Mesendoderm (in vitro differentiated cells): ENCODE measurements at regions not wholly inside any gene's neighbourhood (a gene's known extent, or its start where the extent isn't known, plus 50 kb on each side); places are given as distances from the start of the nearest gene placed in this dataset.
A peak's percentile ranks its signal among the peaks of the same experiment; 100 is the strongest.

Experiments used
- DNase-seq: peaks from one replicate; pipeline ENCODE4 v3.0.0; 2013
- H2AK5ac ChIP-seq: 2 replicates; pipeline ENCODE4 v1.6.1; 2013; ENCODE audit warnings: low read length, inconsistent platforms
- H2BK120ac ChIP-seq: 2 replicates; pipeline ENCODE4 v1.6.1; 2013; ENCODE audit warnings: low read depth, mild to moderate bottlenecking, low read length, moderate library complexity, mixed read lengths
- H2BK15ac ChIP-seq: replicated peaks from 2 replicates; pipeline ENCODE4 v1.6.1; 2013; ENCODE audit warnings: low read depth, mild to moderate bottlenecking, moderate library complexity
- H2BK5ac ChIP-seq: 2 replicates; pipeline ENCODE4 v1.6.1; 2013; ENCODE audit warnings: low read length, inconsistent platforms
- H3K18ac ChIP-seq: 2 replicates; pipeline ENCODE4 v1.6.1; 2013; ENCODE audit warnings: mild to moderate bottlenecking, low read length, mixed read lengths
- H3K23ac ChIP-seq: one replicate; pipeline ENCODE4 v1.6.1; 2013; ENCODE audit warnings: low read length
- H3K27ac ChIP-seq: 2 replicates; pipeline ENCODE4 v1.5.1; 2013; ENCODE audit warnings: low read depth, mild to moderate bottlenecking, inconsistent platforms, low read length, moderate library complexity
- H3K27me3 ChIP-seq: 2 replicates; pipeline ENCODE4 v1.6.1; 2013; ENCODE audit warnings: low read length, control low read depth, mild to moderate bottlenecking, inconsistent platforms; ENCODE audit not compliant: insufficient read depth, poor library complexity
- H3K36me3 ChIP-seq: 2 replicates; pipeline ENCODE4 v1.6.1; 2013; ENCODE audit warnings: low read length, inconsistent platforms; ENCODE audit not compliant: control insufficient read depth, insufficient read depth
- H3K4ac ChIP-seq: one replicate; pipeline ENCODE4 v1.6.1; 2013; ENCODE audit warnings: low read depth, mild to moderate bottlenecking, low read length, moderate library complexity
- H3K4me1 ChIP-seq: 2 replicates; pipeline ENCODE4 v1.6.1; 2013; ENCODE audit warnings: low read depth, low read length, inconsistent platforms; ENCODE audit not compliant: control insufficient read depth
- H3K4me2 ChIP-seq: 2 replicates; pipeline ENCODE4 v1.6.1; 2013; ENCODE audit warnings: low read length
- H3K4me3 ChIP-seq: 2 replicates; pipeline ENCODE4 v1.5.1; 2013; ENCODE audit warnings: mild to moderate bottlenecking, low read length
- H3K56ac ChIP-seq: one replicate; pipeline ENCODE4 v1.6.1; 2013; ENCODE audit warnings: low read length
- H3K79me1 ChIP-seq: 2 replicates; pipeline ENCODE4 v1.6.1; 2013; ENCODE audit warnings: low read length, inconsistent platforms
- H3K79me2 ChIP-seq: 2 replicates; pipeline ENCODE4 v1.6.1; 2013; ENCODE audit warnings: mild to moderate bottlenecking, low read length; ENCODE audit not compliant: control insufficient read depth, insufficient read depth
- H3K9ac ChIP-seq: 2 replicates; pipeline ENCODE4 v1.6.1; 2013; ENCODE audit warnings: low read length, inconsistent platforms
- H4K5ac ChIP-seq: one replicate; pipeline ENCODE4 v1.6.1; 2013; ENCODE audit warnings: low read length
- H4K8ac ChIP-seq: one replicate; pipeline ENCODE4 v1.6.1; 2013; ENCODE audit warnings: low read depth, mild to moderate bottlenecking, control low read depth, low read length, moderate library complexity
- WGBS: extraction: QIAGEN DNeasy Blood & Tissue Kit; methylation state at CpG from one replicate; pipeline ENCODE4 v1.1.7; 2013; ENCODE audit warnings: low lambda C conversion rate, missing lambda C conversion rate; ENCODE audit not compliant: insufficient coverage; ENCODE audit errors: extremely low coverage; 5-methylcytosine and 5-hydroxymethylcytosine counted together

GRCh38 chr9:127557998-127558546 lies 54.0 kb upstream of the STXBP1 start:
- Histone ChIP-seq H3K4me3 (no peak overlapping the region), H3K36me3 (peaks cover 5% of the 10 kb centered on the region), H2BK5ac (no peak overlapping the region), H2BK15ac (no peak overlapping the region), H3K4me2 (no peak overlapping the region), H2AK5ac (no peak overlapping the region), H3K79me1 (peaks cover 46% of the 10 kb centered on the region), H3K27ac (peak overlapping the region; percentile 62), H3K27me3 (no peaks in the 10 kb centered on the region), H3K56ac (peak overlapping the region; percentile 80), H2BK120ac (no peak overlapping the region), H3K79me2 (peaks cover 50% of the 10 kb centered on the region), H4K5ac (no peak overlapping the region), H3K9ac (peak overlapping the region; percentile 48), H3K4me1 (peaks cover 18% of the 10 kb centered on the region), H3K23ac (peak overlapping the region; percentile 7), H3K18ac (peak overlapping the region; percentile 44), H4K8ac (no peak overlapping the region), H3K4ac (no peak overlapping the region)
- DNase-seq = no peak
- no CpG with 5 or more reads among the region's 11 CpGs for WGBS

DNA sequence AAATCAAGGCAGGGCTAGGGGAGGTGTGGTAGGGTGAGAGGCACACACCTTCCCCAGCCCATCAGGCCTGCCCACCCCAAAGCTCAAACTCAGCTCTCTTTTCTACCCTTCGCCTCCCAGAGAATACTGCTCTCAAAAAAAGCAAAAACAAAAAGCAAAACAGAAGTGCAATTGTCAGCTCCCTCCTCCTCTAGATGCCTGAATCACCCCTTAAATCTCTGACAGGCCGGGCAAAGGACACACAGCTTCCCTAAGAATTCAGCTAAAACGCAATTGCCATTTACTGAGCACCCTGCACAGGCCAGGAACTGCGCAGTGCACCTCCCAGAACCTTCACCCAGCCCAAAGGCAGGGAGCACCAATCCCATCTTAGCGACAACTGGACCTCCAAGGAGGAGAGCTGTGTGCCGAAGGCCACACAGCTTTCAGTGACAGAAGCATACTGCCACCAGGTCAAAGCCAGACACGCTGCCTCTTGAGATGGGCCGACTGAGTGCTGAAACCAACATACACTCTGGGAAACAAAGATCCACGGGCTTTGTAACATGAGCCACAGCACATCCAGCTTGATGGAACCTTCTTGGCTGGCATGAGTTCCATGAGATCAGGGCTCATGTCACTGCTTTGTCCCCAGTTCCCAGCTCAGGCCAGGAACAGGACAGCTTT lies 53.4 kb upstream of the STXBP1 start:
- peak overlapping the region; percentile 62 for H3K27ac ChIP-seq
- no peak overlapping the region for H2AK5ac ChIP-seq
- peak overlapping the region; percentile 80 for H3K56ac ChIP-seq
- H3K4ac ChIP-seq = no peak overlapping the region
- no peak overlapping the region for H4K5ac ChIP-seq
- H3K4me2 ChIP-seq = no peak overlapping the region
- H3K79me2 ChIP-seq = peaks cover 49% of the 10 kb centered on the region
- H3K9ac ChIP-seq = peak overlapping the region; percentile 48
- H3K18ac ChIP-seq = no peak overlapping the region
- no peak overlapping the region for H2BK5ac ChIP-seq
- no peak for DNase-seq
- H3K4me3 ChIP-seq = no peak overlapping the region
- H4K8ac ChIP-seq = no peak overlapping the region
- no peaks in the 10 kb centered on the region for H3K27me3 ChIP-seq
- H3K4me1 ChIP-seq = peaks cover 18% of the 10 kb centered on the region
- peaks cover 5% of the 10 kb centered on the region for H3K36me3 ChIP-seq
- no peak overlapping the region for H2BK15ac ChIP-seq
- H3K23ac ChIP-seq = no peak overlapping the region
- no peak overlapping the region for H2BK120ac ChIP-seq
- no CpG with 5 or more reads among the region's 9 CpGs for WGBS
- peaks cover 47% of the 10 kb centered on the region for H3K79me1 ChIP-seq

DNA sequence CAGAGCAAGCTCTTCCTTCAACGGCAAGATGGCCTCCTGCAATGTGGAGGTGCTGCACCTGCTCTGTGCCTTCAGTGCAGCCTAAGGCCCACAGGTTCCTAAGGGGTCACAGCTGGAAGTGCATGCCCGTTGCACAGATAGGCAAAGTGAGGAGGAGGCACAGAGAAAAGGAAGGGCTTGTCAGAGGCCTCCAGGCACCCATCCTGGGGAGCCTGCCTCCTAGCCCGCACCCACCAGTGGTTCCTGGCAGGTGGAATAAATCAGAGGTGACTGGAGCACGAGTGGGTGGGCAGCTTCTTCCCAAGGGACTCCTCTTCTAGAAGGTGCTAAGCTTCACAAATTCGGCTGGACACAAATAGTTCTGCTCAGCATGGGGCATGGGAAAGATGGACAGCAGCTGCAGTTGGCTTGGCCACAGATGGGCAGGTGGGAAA lies 52.8 kb upstream of the STXBP1 start:
- no peak overlapping the region for H3K4me3 ChIP-seq
- no peak overlapping the region for H3K56ac ChIP-seq
- peaks cover 5% of the 10 kb centered on the region for H3K36me3 ChIP-seq
- no peaks in the 10 kb centered on the region for H3K27me3 ChIP-seq
- DNase-seq = no peak
- no peak overlapping the region for H4K8ac ChIP-seq
- no peak overlapping the region for H2BK5ac ChIP-seq
- H3K4ac ChIP-seq = no peak overlapping the region
- no peak overlapping the region for H3K18ac ChIP-seq
- no peak overlapping the region for H2BK15ac ChIP-seq
- no peak overlapping the region for H2BK120ac ChIP-seq
- no peak overlapping the region for H3K27ac ChIP-seq
- H3K79me1 ChIP-seq = peaks cover 49% of the 10 kb centered on the region
- H4K5ac ChIP-seq = no peak overlapping the region
- H3K4me1 ChIP-seq = peaks cover 18% of the 10 kb centered on the region
- no peak overlapping the region for H3K4me2 ChIP-seq
- H3K79me2 ChIP-seq = peaks cover 47% of the 10 kb centered on the region
- WGBS = no CpG with 5 or more reads among the region's 5 CpGs
- no peak overlapping the region for H3K23ac ChIP-seq
- no peak overlapping the region for H2AK5ac ChIP-seq
- H3K9ac ChIP-seq = no peak overlapping the region

- Histone ChIP-seq H4K8ac (no peak overlapping the region), H3K4ac (no peak overlapping the region), H2AK5ac (no peak overlapping the region), H4K5ac (no peak overlapping the region), H3K23ac (no peak overlapping the region), H3K79me1 (peaks cover 49% of the 10 kb centered on the region), H3K4me2 (no peak overlapping the region), H3K18ac (no peak overlapping the region), H2BK120ac (no peak overlapping the region), H2BK15ac (no peak overlapping the region), H3K27me3 (no peaks in the 10 kb centered on the region), H3K4me3 (no peak overlapping the region), H3K36me3 (peaks cover 5% of the 10 kb centered on the region), H3K56ac (peak overlapping the region; percentile 50), H3K4me1 (peaks cover 18% of the 10 kb centered on the region), H2BK5ac (peak overlapping the region; percentile 6), H3K27ac (peak overlapping the region; percentile 65), H3K9ac (peak overlapping the region; percentile 36), H3K79me2 (peaks cover 51% of the 10 kb centered on the region)
- no CpG with 5 or more reads among the region's 17 CpGs for WGBS
- peak; percentile 96 for DNase-seq
These were observed 50.4 kb upstream of the STXBP1 start for GRCh38 chr9:127561491-127562278.
